T1000 (cell line): ENCODE measurements at regions not wholly inside any gene's neighbourhood (a gene's known extent, or its start where the extent isn't known, plus 50 kb on each side); places are given as distances from the start of the nearest gene placed in this dataset.
"Not testable (repeated sequence)": the region's sequence is repeated elsewhere in the genome, so short reads cannot be mapped to it uniquely, and the experiment has no call there.

Source experiments
- DNase-seq: peaks from one replicate; lab custom pipeline; 2025; ENCODE audit warnings: mixed read lengths; lab: John Stamatoyannopoulos, UW

DNA sequence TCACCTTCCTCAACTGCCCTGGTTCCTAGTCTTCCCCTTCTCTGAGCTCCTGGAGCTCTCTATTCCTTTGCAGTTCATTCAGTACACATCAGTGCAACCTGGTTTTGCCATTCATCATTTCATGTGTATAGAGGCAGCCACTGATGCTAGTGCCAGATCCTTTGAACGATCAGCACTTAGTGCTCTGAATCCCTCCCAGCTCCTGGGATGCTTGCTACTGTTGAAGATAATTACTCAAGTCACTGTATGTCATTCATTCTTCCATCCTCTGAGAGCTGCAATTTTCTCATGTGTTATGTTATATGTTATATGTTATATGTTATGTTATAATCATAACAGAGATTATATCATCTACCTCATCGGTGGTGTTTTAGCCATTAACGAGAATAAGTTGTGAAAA, 98.5 kb upstream of the UXS1 start:
- no peak for DNase-seq

DNA sequence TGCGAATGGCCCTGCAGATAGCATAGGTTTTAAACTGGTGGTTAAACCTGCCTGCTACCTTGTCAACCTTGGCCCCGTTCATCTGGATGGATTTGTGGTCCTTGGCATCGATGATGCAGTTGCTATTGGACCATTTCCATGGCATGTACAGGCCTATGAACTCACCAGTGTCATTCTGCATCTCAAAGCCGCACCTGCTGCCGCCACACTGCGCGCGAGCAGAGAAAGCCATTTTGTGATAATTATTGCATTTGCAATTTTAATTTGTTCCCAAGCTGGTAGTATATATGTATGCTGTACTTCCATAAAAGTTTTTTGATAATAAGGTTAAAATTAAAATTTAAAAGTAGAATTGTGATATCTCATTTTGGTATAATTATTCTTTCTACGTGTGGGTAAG, 94.8 kb upstream of the UXS1 start:
- DNase-seq: no peak

DNA sequence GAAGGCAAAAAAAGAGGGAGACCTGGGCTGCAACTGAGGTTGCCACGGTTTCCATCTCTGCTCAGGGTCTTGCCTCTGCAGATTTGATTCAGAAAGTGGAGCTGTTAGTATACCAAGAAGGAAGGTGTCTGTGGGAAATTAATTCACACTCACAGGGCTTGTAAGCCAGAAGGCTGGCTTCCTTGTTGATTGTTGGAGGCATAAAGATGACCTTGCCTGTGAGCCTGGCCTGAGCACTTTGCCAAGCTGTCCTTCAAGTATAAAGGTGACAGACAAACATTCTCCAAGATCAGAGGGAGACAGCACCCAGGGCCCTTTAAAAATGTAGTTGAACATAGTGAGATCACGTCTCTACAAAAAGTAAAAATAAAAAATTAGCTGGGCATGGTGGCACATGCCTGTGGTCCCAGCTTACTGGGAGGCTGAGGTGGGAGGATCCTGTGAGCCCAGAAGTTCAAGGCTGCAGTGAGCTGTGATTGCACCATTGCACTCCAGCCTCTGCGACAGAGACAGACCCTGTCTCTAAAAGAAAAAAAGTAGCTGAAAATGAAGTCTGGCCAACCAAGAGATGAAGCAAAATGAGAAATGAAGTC, 91.2 kb upstream of the UXS1 start:
- no peak for DNase-seq

DNA sequence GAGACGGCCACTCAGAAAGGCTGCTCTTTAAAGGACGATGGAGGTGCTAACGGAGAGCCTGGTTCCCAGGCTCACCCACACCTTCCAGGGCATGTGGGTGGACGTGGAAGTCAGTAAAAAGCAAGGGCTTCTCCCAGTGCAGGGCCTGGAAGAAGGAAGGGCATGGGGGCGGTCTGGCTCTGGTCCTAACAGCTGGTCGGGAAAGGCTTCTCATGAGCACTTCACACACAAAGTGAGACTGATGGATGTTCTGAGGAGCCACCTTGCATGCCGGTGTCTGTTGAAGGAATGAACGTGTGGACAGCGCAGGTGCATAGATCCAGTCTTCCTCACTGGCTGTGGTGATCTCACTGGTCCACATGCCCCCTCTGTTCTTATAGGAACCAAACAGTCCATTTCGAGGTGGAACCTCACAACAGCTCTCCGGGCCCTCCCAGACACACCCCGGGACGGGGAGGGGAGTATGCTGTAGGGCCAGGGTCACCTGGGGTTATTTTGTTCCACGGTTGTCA, 90.6 kb upstream of the UXS1 start:
- DNase-seq: no peak

DNA sequence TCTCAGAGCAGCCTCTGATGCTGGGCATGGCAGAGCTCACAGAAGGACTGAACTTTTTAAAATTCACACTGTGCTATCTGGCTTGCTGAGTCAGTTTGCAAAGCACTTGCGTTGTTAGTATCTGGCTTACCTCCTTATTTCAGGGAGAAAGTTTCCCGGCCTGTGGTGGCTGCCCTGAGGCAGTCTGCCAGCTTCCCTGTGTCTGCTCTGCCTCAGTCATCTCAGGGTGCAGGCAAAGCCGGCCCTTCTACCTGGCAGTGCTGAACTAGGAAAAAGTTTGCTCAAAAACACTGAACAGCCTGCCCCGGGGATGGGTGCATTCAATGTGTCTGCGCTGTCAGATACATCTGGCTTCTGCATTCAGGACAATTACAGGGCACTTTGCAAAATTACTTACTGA, 90.2 kb upstream of the UXS1 start:
- DNase-seq: no peak

DNA sequence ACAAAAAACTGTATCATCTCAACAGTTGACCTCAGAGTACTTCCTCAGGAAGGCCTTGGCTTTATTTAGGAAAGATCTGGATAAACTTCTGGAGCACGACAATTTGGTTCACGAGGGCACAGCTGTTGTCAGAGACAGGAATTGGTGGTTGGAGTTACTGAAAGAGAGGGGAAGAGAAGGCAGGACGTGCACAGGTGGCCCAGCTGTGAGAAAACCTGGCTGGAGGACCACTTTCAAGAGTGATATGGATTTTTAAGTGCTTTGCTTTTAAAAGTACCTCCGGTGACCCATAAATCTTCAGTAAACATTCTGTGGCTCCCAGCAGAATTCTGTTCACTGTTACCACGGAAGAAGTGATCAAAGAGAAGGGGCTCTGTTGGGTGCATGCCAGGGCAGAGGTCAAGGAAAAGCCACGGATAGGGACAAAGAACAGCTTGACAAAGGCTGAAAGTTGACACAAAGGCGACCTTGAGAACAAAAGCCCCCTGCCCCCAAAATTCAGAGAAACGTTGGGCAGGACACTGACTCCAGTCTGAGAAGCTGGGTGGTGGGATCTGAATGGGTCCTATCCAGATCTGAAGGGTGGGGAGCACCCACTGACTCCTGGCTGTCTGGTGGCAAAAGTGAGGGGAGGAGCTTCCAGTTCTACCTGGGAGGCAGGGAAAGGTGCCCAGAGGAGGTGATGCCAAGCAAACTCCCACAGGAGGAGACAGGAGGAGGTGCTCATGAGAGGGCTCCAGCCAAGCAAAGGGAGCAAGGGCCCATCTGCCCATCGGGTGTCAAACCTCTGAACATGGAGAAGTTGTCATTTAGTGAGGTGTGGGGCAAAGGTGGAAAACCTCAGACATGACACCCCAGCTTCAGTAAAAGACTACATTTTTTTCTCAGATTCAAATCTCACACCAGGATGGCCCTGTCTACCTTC, 89.4 kb upstream of the UXS1 start:
- not testable (repeated sequence) for DNase-seq

DNA sequence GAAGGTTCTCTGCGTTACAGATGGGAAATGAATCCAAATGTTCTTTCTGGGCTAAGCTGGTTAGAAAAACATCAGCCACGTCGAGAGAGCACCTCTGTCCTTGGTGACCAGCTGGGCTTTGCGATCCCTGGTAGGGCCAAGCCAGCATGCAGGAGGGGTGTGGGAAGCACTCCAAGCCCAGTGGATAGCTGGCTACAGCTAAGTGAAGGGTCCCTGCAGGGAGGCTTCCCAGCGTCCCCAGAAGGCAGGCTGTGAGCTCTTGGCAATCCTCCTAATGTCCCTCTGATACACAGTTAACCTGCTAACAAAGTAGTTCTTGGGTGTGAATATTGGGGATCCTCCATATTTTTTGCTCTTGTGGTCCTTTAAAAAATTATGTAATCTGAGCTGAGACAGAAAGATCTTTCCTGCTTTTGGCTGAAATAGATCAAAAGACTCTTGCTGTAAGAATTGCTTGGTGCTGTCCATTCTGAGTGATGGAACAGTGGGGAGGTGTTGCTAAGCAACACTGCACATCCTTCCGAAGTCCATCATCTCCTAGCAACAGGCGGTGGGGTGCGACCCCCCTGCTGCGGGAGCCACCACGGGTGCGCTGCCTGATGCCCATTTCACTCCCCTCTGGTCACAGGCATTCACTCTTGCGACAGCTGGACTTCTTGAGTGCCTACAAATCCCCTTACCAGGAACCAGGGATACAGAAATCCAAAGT, 88.5 kb upstream of the UXS1 start:
- no peak for DNase-seq

DNA sequence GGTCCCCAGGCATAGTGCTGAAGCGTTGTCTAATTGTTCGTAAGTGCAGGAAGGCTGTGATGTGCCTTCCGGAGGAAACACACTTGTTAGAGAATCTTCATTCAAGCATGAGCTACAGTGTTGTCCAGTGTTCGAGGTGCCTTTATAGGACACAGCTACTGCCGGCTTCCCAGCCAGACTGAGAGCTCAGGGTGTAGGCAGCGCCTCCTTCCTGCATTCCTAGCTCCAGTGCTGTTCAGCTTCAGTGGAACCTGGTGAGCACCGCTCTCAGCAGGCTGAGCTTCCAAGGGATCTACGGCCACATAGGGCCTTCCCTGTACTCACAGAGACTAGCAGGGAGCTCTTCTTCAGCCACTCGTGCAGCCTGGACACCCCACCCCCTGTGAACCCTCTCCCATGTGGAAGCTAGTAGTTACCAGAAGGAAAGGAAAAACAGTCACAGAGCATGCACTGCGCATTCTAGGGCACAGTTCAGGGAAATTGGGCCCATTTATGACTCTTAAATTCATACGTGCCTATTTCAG, 87.9 kb upstream of the UXS1 start:
- DNase-seq: not testable (repeated sequence)

DNA sequence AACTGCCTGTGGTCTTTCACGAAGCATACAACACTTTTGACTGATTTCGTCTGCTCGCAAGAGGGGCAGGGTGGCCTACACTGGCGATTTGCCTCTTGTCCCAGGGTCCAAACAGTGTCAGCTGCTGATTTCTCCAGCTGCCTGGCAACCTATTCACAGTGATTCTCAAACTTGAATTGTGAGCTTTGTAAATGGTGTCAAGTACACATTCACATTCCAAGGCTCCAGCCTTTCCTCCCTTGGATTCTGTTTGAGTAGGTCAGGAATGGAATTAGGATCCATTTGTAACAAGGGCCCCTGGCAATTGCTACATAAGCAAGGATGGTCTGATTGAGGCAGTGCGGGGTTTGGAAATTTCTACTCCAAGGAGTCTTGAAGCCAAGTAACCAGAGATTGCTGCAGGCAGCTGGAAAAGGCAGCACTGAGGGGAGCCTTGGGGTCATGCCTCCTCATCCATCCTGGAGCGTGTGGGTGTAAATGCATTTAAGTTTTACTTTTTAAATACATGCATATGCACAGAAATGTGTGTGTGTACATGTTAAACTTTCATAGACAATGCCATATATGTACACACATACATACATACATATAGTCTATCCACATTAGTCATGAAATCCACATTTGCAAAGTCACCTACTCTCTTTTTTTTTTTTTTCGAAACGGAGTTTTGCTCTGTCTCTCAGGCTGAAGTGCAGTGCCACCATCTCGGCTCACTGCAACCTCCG, 86.8 kb upstream of the UXS1 start:
- DNase-seq: no peak

DNA sequence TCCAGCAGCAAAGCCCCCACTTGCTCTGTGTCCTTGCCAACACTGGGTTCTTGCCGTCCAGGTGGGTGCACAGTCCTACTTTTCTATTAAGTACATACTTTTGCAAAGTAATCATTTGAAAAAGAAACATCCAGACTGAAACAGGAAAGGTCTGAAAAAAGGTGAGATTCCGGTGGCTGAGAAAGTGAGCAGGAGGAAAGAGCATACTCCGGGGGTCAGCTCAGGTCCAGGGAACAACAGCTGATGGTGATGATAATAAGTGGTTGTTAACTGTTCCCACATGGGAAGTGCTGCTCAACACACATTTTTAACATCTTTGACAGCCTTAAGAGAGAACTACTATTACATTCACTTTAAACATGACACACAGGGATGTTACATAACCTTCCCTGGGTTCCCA, 86.1 kb upstream of the UXS1 start:
- DNase-seq: no peak

DNA sequence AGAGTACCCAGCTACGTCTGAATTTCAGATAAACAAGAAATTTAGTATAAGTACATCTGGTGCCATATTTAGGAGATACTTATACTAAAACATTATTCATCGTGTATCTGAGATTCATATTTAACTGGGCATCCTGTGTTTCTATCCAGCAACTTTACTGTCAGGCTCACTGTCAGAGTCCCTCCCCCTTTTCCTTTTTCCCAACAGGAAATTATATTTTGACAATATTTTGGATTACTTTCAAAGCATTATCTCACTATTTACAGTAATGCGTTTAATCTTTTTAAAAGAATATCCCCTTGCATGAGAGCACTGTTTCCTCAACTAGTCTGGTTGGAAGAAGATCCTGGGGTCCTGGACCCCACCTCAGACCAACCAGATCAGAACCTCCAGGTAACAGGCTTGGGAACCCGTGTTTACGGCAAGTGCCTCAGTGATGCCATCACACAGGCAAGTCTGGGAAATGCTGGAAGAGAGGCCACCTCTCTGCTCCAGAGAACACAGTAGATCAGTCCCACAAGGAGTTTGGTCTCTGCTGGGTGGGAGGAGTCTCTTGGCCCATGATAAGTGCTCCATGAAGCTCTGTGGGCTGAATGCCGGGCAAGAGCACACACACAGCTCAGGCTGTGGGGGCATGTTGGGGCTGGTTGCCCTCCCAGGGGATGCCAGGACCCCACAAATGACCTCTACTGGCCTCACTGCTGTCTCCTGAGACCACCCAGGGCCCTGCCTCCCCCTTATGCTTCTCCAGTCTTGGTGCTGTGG, 84.2 kb upstream of the UXS1 start:
- DNase-seq: no peak

DNA sequence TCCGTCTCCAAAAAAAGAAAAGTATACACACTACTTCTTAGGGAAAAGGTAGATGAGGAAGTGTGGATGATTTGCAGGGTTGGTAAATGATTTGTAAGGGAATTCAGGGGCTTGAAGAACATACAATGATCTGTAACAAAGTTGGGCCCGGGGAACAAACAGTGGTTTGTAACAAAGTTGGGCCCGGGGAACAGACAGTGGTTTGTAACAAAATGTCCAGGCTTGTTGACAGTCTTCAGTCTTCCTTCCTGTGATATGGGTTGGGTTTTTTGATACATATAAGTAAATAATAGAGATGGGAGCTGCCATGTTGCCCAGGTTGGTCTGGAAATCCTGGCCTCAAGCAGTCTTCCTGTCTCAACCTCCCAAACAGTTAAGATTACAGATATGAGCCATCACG, 83.3 kb upstream of the UXS1 start:
- DNase-seq: no peak

DNA sequence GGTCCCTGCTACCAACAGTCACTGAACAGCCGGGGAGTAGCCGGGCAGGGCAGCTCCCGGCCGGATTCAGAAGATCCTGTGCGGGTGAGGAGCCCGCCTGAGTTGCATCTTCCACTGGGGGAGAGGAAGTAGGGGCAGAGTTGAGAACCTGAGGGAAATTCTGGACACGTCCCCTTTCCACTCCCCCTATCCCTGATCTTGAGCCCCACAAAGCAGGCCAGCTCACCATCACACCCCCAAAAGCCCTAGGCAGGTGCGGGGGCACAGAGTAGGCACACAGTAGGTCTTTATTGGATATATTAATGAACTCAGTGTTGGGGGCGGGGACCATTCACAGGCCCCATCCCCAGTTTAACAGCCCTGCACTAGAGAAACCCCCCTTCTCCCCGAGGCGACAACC, 81.9 kb upstream of the UXS1 start:
- DNase-seq: no peak

DNA sequence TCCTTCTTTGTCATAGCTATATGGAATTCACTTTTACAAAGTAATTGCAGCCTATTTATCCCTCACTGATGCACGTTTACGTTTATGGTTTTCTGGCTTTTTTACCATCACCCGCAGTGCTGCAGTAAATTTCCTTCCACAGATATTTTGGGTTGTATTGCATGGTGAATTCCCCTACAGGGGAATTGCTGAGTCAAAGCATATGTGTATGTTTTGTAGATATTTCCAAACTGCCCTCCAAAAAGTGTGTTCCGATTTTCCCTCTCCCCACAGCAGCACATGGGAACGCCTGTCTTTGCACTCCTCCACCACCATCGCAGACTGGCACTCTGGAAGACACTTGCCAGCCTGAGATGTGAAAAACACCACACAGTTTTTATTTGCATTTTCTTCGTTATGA, 80.6 kb upstream of the UXS1 start:
- no peak for DNase-seq

DNA sequence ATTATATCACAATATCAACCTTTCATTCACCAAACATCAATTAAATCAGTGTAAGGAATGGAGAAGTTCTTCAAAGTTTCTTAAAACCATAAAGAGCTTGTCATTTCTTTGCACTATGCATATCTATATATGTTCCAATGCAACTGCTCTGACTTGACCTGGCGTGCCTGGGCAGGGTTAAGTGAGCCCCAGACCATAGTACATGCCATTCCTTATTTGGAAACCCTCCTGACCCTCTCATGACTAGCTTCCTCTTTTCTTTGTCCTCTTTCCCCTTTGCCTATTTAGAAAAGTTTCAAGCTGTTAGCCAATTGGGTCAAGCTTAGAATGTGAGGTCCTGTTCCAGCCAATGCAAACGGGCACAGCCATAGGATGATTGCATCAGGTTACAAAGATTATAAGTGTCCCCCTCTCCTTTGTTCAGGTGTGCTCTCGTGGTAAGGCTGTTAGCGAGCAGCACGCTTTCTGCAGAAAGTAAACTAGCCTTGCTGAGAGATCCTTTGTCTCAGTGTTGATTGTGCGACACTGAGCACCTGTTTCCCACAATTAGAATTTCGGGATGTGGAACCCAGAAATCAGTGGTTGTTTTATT, 78.2 kb upstream of the UXS1 start:
- no peak for DNase-seq

DNA sequence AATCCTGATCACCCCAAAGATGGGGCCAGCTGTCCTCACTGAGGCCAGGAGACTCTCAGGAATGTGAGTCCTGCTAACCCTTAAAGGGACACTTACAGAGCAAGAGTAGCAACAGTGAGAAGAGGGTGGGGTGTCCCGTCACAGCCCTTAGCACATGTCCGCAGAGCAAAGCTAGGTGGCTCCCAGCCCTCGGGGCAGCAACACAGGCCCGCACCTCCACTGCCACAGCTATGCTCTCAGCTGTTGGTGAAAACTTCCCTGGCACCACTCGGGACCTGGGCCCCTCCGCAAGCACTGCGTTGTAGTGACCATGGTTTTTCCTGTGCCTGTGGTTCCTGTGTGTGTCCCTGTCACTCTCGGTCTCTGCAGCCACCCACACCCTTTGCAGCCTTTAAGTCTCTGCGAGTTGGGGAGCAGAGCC, 76.4 kb upstream of the UXS1 start:
- DNase-seq: no peak

DNA sequence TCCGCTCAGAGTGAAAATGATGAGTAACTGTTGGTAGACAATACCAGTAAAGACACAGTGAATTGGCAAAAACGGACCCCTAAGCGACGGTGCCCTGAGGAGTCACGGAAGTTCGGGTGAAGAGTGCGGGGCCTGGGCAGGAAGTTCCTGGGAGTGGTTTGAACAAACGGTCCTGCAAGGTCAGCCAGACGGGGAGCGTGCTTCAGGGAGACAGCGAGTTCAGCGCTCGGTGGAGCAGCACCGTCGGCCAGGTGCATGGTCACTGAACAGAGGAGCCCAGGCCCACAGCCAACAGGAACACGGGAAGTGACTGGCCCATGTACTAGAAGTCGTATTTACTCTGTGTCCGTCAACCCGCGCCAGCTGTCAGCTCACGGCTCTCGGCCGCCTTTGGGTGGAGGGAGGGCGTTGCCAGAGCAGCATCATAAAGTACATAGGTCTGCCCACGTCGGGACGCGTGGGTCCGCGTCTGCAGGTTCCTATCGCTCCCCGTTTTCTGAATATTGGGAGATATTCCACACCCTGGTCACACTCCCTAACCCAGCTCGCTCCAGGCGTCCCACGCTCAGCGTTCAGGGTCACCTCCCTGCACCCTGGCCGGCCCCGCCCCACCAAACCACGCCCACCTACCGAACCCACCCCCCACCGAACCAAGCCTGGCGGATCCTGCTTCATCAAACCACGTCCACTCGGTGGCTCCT, 75.6 kb upstream of the UXS1 start:
- no peak for DNase-seq

DNA sequence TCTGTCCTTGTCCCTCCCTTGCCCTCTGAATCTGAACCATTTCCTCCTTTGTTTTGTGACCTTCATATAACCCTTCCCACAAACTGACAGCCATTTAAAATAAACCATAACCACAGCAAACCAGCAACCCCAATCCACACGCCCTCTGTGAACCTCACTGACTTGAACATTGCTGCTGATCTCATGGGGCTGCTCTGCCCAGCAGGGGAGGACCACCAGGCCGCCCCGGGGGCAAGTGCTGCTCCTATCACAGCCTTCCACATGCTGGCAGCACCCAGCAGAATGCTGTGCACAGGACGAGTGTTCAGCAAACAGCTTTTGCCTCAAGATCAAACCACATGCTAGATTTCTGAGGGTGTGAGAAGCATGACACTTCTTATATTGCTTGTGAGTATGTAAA, 73.9 kb upstream of the UXS1 start:
- DNase-seq: no peak

DNA sequence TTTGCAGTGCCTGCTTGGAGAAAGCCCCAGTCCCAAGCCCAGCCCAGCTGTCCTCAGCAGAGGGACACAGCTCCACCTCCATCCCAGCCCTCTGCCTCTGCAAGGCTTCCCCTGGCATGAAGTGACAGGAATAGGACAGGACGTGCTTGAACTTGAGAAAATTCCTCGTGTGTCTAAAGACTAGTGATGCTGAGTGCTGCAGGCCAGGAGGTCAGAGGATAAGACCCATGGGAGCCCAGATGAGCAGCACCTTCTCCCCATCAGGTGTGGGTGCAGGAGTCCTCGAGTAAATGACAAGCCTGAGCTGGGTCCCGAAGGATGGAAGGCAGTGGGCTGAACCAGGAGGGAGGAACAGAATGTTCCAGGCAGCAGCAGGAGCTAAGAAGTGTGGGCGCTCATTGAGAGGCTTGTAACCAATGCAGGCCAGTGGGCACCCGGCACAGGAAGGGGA, 67.8 kb upstream of the UXS1 start:
- no peak for DNase-seq

DNA sequence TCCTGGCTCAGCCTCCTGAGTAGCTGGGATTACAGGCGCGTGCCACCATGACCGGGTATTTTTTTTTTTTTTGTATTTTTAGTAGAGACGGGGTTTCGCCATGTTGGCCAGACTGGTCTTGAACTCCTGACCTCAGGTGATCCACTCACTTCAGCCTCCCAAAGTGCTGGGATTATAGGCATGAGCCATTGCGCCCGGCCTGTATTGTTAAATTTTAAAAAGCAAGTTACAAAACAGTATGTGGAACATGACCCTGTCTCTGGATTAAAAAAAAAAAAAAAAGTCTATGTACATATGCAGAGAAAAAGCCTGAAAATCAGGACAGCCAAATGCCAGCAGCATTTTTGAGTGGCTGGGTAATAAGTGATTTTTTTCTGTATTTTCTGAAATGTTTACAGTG, 64.8 kb upstream of the UXS1 start:
- not testable (repeated sequence) for DNase-seq
